ENCODE measurements at regions not wholly inside any gene's neighbourhood (a gene's known extent, or its start where the extent isn't known, plus 50 kb on each side); places are given as distances from the start of the nearest gene placed in this dataset.
A peak's percentile ranks its signal among the peaks of the same experiment; 100 is the strongest.

- peak; percentile 7 to 69 for DNase-seq (ENCODE audit: extremely low spot score in 2 of 2)
- Histone ChIP-seq H3K4me1 (no peaks in the 10 kb centered on the region), H3K27ac (no peak overlapping the region), H3K36me3 (no peaks in the 10 kb centered on the region), H3K9me3 (no peaks in the 10 kb centered on the region), H3K27me3 (no peaks in the 10 kb centered on the region), H3K4me3 (no peak overlapping the region)
- intact Hi-C loops (cut with DNase I) = no loop called here
- TF ChIP-seq POLR2A (IDR thresholded peaks at IDR 0.05) = no peak
- TF ChIP-seq CTCF (IDR thresholded peaks at IDR 0.05) = no peak
- no peak for TF ChIP-seq POLR2AphosphoS5 (IDR thresholded peaks at IDR 0.05; ENCODE audit: insufficient read depth in 1 of 2, low read depth in 1 of 2)
These were observed 100.7 kb downstream of the ASB7 start for GRCh38 chr15:100703032-100703578.

- no peak overlapping the region for H3K4me3 ChIP-seq
- no peaks in the 10 kb centered on the region for H3K9me3 ChIP-seq
- peak in 1 of 2 donors; percentile 62 for DNase-seq (ENCODE audit: extremely low spot score in 2 of 2)
- no peak overlapping the region for H3K27ac ChIP-seq
- no peaks in the 10 kb centered on the region for H3K27me3 ChIP-seq
- no peaks in the 10 kb centered on the region for H3K36me3 ChIP-seq
- intact Hi-C loops (cut with DNase I) = no loop called here
- TF ChIP-seq POLR2A (IDR thresholded peaks at IDR 0.05) = no peak
- no peak for TF ChIP-seq CTCF (IDR thresholded peaks at IDR 0.05)
- no peak for TF ChIP-seq POLR2AphosphoS5 (IDR thresholded peaks at IDR 0.05; ENCODE audit: insufficient read depth in 1 of 2, low read depth in 1 of 2)
- H3K4me1 ChIP-seq = no peaks in the 10 kb centered on the region
These were observed 101.3 kb downstream of the ASB7 start for GRCh38 chr15:100703671-100704070.

- Histone ChIP-seq H3K4me1 (no peaks in the 10 kb centered on the region), H3K27ac (no peak overlapping the region), H3K27me3 (no peaks in the 10 kb centered on the region), H3K4me3 (no peak overlapping the region), H3K36me3 (no peaks in the 10 kb centered on the region), H3K9me3 (no peaks in the 10 kb centered on the region)
- TF ChIP-seq POLR2A (IDR thresholded peaks at IDR 0.05) = no peak
- TF ChIP-seq CTCF (IDR thresholded peaks at IDR 0.05) = no peak
- TF ChIP-seq POLR2AphosphoS5 (IDR thresholded peaks at IDR 0.05; ENCODE audit: insufficient read depth in 1 of 2, low read depth in 1 of 2) = no peak
- peak in 1 of 2 donors; percentile 60 for DNase-seq (ENCODE audit: extremely low spot score in 2 of 2)
- intact Hi-C loops (cut with DNase I) = no loop called here
These were observed 102.1 kb downstream of the ASB7 start for GRCh38 chr15:100704281-100705055.

- DNase-seq (ENCODE audit: extremely low spot score in 2 of 2) = peak in 1 of 2 donors; percentile 80
- H3K27ac ChIP-seq = no peak overlapping the region
- intact Hi-C loops (cut with DNase I) = no loop called here
- H3K4me3 ChIP-seq = no peak overlapping the region
- H3K9me3 ChIP-seq = no peaks in the 10 kb centered on the region
- H3K27me3 ChIP-seq = no peaks in the 10 kb centered on the region
- H3K4me1 ChIP-seq = no peaks in the 10 kb centered on the region
- H3K36me3 ChIP-seq = no peaks in the 10 kb centered on the region
- no peak for TF ChIP-seq POLR2A (IDR thresholded peaks at IDR 0.05)
- TF ChIP-seq POLR2AphosphoS5 (IDR thresholded peaks at IDR 0.05; ENCODE audit: insufficient read depth in 1 of 2, low read depth in 1 of 2) = no peak
- no peak for TF ChIP-seq CTCF (IDR thresholded peaks at IDR 0.05)
These were observed 102.7 kb downstream of the ASB7 start for GRCh38 chr15:100705065-100705464.

- DNase-seq (ENCODE audit: extremely low spot score in 2 of 2) = peak in 1 of 2 donors; percentile 71
- TF ChIP-seq CTCF (IDR thresholded peaks at IDR 0.05) (no peak), POLR2A (IDR thresholded peaks at IDR 0.05) (no peak), POLR2AphosphoS5 (IDR thresholded peaks at IDR 0.05; ENCODE audit: insufficient read depth in 1 of 2, low read depth in 1 of 2) (no peak)
- no peaks in the 10 kb centered on the region for H3K27me3 ChIP-seq
- intact Hi-C loops (cut with DNase I) = no loop called here
- no peak overlapping the region for H3K27ac ChIP-seq
- H3K4me1 ChIP-seq = no peaks in the 10 kb centered on the region
- no peaks in the 10 kb centered on the region for H3K9me3 ChIP-seq
- no peak overlapping the region for H3K4me3 ChIP-seq
- H3K36me3 ChIP-seq = no peaks in the 10 kb centered on the region
These were observed 103.5 kb downstream of the ASB7 start for GRCh38 chr15:100705841-100706240.

Data from vagina (tissue), 2 donors.